ENCODE measurements at regions not wholly inside any gene's neighbourhood (a gene's known extent, or its start where the extent isn't known, plus 50 kb on each side); places are given as distances from the start of the nearest gene placed in this dataset.

DNA sequence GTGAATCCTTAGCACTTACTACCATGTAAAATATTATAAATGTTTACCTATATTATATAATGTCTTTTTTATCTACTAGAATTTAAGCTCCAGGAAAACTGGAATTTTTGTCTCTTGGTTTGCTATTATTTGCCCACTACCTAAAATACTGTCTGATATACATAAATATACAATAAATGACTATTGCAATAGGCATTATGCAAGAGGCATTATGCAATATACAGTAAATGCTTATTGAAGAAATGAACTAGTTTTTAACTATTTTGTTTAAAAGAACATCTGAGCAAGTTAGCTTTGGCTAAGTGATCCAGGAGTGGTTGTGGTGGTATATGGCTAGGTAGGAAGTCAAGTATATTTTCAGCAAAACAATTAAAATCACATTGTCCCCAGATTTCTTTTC, 640.2 kb upstream of the PKN2 start (continued):
- TF ChIP-seq, protein P1, sequence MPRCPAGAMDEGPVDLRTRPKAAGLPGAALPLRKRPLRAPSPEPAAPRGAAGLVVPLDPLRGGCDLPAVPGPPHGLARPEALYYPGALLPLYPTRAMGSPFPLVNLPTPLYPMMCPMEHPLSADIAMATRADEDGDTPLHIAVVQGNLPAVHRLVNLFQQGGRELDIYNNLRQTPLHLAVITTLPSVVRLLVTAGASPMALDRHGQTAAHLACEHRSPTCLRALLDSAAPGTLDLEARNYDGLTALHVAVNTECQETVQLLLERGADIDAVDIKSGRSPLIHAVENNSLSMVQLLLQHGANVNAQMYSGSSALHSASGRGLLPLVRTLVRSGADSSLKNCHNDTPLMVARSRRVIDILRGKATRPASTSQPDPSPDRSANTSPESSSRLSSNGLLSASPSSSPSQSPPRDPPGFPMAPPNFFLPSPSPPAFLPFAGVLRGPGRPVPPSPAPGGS (IDR thresholded peaks at IDR 0.05; ENCODE audit: borderline replicate concordance, insufficient read depth, low read depth, low read length, poor library complexity, severe bottlenecking): no peak
- no peak for TF ChIP-seq NFYB (IDR thresholded peaks at IDR 0.05; ENCODE audit: insufficient read depth, low read depth, low read length)
- TF ChIP-seq POLR2AphosphoS2 (IDR thresholded peaks at IDR 0.05; ENCODE audit: low read depth, low read length): no peak
- no peak for TF ChIP-seq CREM (IDR thresholded peaks at IDR 0.05; ENCODE audit: low read depth)
- TF ChIP-seq, protein P2, sequence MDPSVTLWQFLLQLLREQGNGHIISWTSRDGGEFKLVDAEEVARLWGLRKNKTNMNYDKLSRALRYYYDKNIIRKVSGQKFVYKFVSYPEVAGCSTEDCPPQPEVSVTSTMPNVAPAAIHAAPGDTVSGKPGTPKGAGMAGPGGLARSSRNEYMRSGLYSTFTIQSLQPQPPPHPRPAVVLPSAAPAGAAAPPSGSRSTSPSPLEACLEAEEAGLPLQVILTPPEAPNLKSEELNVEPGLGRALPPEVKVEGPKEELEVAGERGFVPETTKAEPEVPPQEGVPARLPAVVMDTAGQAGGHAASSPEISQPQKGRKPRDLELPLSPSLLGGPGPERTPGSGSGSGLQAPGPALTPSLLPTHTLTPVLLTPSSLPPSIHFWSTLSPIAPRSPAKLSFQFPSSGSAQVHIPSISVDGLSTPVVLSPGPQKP (IDR thresholded peaks at IDR 0.05; ENCODE audit: low read depth, low read length): no peak

DNA sequence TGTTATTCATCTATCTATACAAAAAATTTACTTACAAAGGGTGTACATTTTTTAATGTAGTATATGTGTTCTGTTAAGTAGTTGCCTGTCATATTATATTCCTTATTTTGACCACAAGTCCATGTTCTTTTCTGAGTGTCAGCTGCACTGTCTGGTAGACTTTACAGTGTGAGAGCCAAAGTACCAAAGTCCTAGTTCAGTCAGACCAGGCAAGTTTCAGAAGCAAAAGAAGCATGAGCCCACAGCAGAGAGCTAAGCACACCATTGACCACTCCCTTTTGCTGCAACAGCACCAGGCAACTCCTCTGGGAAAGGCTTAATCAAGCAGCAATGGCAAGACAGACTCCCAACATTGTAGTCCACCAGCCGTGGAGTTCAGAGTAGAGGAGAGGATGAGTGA, 631.9 kb upstream of the PKN2 start:
- SMC1A ChIA-PET (ENCODE audit: uncharacterized antibody, unreplicated experiment): interaction anchor here (0.6 to 0.7 kb wide), 2 partner anchors 9 to 21 kb away, joined by 3 to 4 read pairs; no protein-coding TSS in a partner anchor
- DNase-seq (ENCODE audit: low read depth, low spot score) (no peak), FAIRE-seq (no peak), ATAC-seq (no peak)
- Histone ChIP-seq H4K20me1 (ENCODE audit: control insufficient read depth, insufficient read depth) (no peaks in the 10 kb centered on the region), H3K36me3 (ENCODE audit: control insufficient read depth in 2 of 2, insufficient read depth in 2 of 2, low read length in 1 of 2) (no peaks in the 10 kb centered on the region), H3K4me3 (no peak overlapping the region), H3K4me2 (ENCODE audit: control insufficient read depth, insufficient read depth) (no peak overlapping the region), H2AFZ (ENCODE audit: control insufficient read depth, low read depth, low read length) (no peak overlapping the region), H3K9ac (ENCODE audit: control insufficient read depth, insufficient read depth, low read length) (no peak overlapping the region), H3K27ac (ENCODE audit: control insufficient read depth, insufficient read depth) (no peak overlapping the region), H3K4me1 (ENCODE audit: control insufficient read depth, insufficient read depth, low read length) (no peaks in the 10 kb centered on the region), H3K79me2 (ENCODE audit: control insufficient read depth, insufficient read depth, low read length) (no peaks in the 10 kb centered on the region), H3K27me3 (replicated peaks in 1 of 2; ENCODE audit: control insufficient read depth in 2 of 2, insufficient read depth in 2 of 2, low read length in 1 of 2) (no peaks in the 10 kb centered on the region; a peak in 1 of 4 replicates), H3K9me3 (replicated peaks; ENCODE audit: control insufficient read depth, insufficient read depth, low read length) (no peaks in the 10 kb centered on the region)
- CTCF ChIA-PET: interaction anchor here (0.6 kb wide), 1 partner anchor 99 kb away, joined by 3 read pairs; no protein-coding TSS in a partner anchor
- BruUV-seq (replicated peaks): no TSS peak
- POLR2A ChIA-PET: no interaction called here
- in situ Hi-C loops (cut with MboI): loop anchor here (10.0 kb wide), 1 partner anchor 727 kb away; the partner anchor contains the start of gene LMO4
- 0% methylated on average over 1 of the region's 1 CpG for WGBS (ENCODE audit: insufficient coverage, insufficient replicate concordance, low lambda C conversion rate, missing lambda C conversion rate)
- TF ChIP-seq CHD1 (IDR thresholded peaks at IDR 0.05; ENCODE audit: low read depth, low read length) (no peak), SP1 (IDR thresholded peaks at IDR 0.05; ENCODE audit: low read depth, low read length) (no peak)
- RAD21 ChIA-PET (ENCODE audit: unreplicated experiment): no interaction called here
- intact Hi-C loops (cut with micrococcal nuclease; ENCODE audit: unreplicated experiment): no loop called here

All from GM12878 (cell line).